Loucy (cell line): ENCODE measurements at regions not wholly inside any gene's neighbourhood (a gene's known extent, or its start where the extent isn't known, plus 50 kb on each side); places are given as distances from the start of the nearest gene placed in this dataset.

ENCODE experiments used
- H2AFZ ChIP-seq: fragments of 200-600 bp; sonication (generic); 2 replicates; pipeline ENCODE4 v1.6.0; 2016; ENCODE audit warnings: antibody characterized with exemption, mild to moderate bottlenecking, low read length, moderate library complexity
- H3F3A ChIP-seq: fragments of 200-600 bp; 2 replicates; pipeline ENCODE4 v1.6.0; 2016; ENCODE audit warnings: antibody characterized with exemption, low read depth, mild to moderate bottlenecking
- H3K27me3 ChIP-seq: fragments of 200-600 bp; sonication (generic); 2 replicates; pipeline ENCODE4 v1.6.1; 2014; ENCODE audit warnings: low read length, mild to moderate bottlenecking; ENCODE audit not compliant: insufficient read depth, poor library complexity, severe bottlenecking
- H3K36me3 ChIP-seq: fragments of 200-600 bp; sonication (generic); 2 replicates; pipeline ENCODE4 v1.6.1; 2016; ENCODE audit warnings: low read length; ENCODE audit not compliant: insufficient read depth
- H3K4me1 ChIP-seq: fragments of 200-600 bp; sonication (generic); 2 replicates; pipeline ENCODE4 v1.5.1; 2014; ENCODE audit warnings: low read length, mild to moderate bottlenecking; ENCODE audit not compliant: insufficient read depth, poor library complexity, severe bottlenecking
- H3K4me2 ChIP-seq: fragments of 200-600 bp; sonication (generic); 2 replicates; pipeline ENCODE4 v1.6.0; 2014; ENCODE audit warnings: antibody characterized with exemption, low read length, low read depth, mild to moderate bottlenecking; ENCODE audit not compliant: poor library complexity, severe bottlenecking
- H3K4me3 ChIP-seq: fragments of 200-600 bp; sonication (generic); 2 replicates; pipeline ENCODE4 v1.5.1; 2014; ENCODE audit warnings: low read length, mild to moderate bottlenecking, mixed read lengths; ENCODE audit not compliant: poor library complexity, severe bottlenecking
- H3K79me2 ChIP-seq: fragments of 200-600 bp; sonication (generic); 2 replicates; pipeline ENCODE4 v1.6.1; 2014; ENCODE audit warnings: low read length; ENCODE audit not compliant: insufficient read depth
- H3K9ac ChIP-seq: fragments of 200-600 bp; sonication (generic); 2 replicates; pipeline ENCODE4 v1.6.0; 2014; ENCODE audit warnings: mild to moderate bottlenecking, low read depth, low read length, moderate library complexity; ENCODE audit not compliant: poor library complexity, severe bottlenecking
- H3K9me2 ChIP-seq: fragments of 200-600 bp; sonication (generic); replicated peaks from 2 replicates; pipeline ENCODE4 v1.6.1; 2016; ENCODE audit warnings: low read depth, low read length, mixed read lengths
- H3K9me3 ChIP-seq: fragments of 200-600 bp; sonication (generic); 2 replicates; pipeline ENCODE4 v1.6.1; 2014; ENCODE audit warnings: mild to moderate bottlenecking, antibody characterized with exemption, low read length, low read depth; ENCODE audit not compliant: insufficient read depth
- H4K20me1 ChIP-seq: fragments of 200-600 bp; sonication (generic); 2 replicates; pipeline ENCODE4 v1.6.0; 2014; ENCODE audit warnings: antibody characterized with exemption, low read length, mild to moderate bottlenecking; ENCODE audit not compliant: insufficient read depth, poor library complexity, severe bottlenecking
- CTCF ChIP-seq: fragments of 200-600 bp; sonication (generic); conservative IDR thresholded peaks from 2 replicates; pipeline ENCODE4 v1.5.1; 2014; ENCODE audit warnings: mild to moderate bottlenecking, antibody characterized with exemption, low read length
- EZH2phosphoT487 ChIP-seq: fragments of 200-600 bp; IDR thresholded peaks from 2 replicates; pipeline ENCODE4 v1.6.1; 2018; ENCODE audit warnings: antibody characterized with exemption, mild to moderate bottlenecking, moderate library complexity, borderline replicate concordance

GRCh38 chr14:45716572-45716971 is 463.6 kb upstream of the MIS18BP1 start:
- peak; percentile 44 for TF ChIP-seq CTCF
- no peak for TF ChIP-seq EZH2phosphoT487
- Histone ChIP-seq H3F3A (no peaks in the 10 kb centered on the region), H3K9me2 (no peaks in the 10 kb centered on the region), H2AFZ (no peak overlapping the region), H3K79me2 (no peaks in the 10 kb centered on the region), H3K4me3 (no peak overlapping the region), H3K27me3 (no peaks in the 10 kb centered on the region), H3K36me3 (no peaks in the 10 kb centered on the region), H3K9me3 (no peaks in the 10 kb centered on the region), H3K9ac (no peak overlapping the region), H3K4me1 (no peaks in the 10 kb centered on the region), H3K4me2 (no peak overlapping the region), H4K20me1 (no peaks in the 10 kb centered on the region)

- H3F3A ChIP-seq, result no peaks in the 10 kb centered on the region
- no peak overlapping the region for H3K4me2 ChIP-seq
- no peak overlapping the region for H2AFZ ChIP-seq
- no peaks in the 10 kb centered on the region for H3K9me2 ChIP-seq
- H3K9ac ChIP-seq, result no peak overlapping the region
- no peaks in the 10 kb centered on the region for H3K27me3 ChIP-seq
- no peaks in the 10 kb centered on the region for H3K36me3 ChIP-seq
- H3K9me3 ChIP-seq, result no peaks in the 10 kb centered on the region
- TF ChIP-seq EZH2phosphoT487, result no peak
- TF ChIP-seq CTCF, result no peak
- no peak overlapping the region for H3K4me3 ChIP-seq
- no peaks in the 10 kb centered on the region for H4K20me1 ChIP-seq
- H3K79me2 ChIP-seq, result no peaks in the 10 kb centered on the region
- no peaks in the 10 kb centered on the region for H3K4me1 ChIP-seq
Measured at GRCh38 chr14:45715946-45716345, 462.9 kb upstream of the MIS18BP1 start.

- no peaks in the 10 kb centered on the region for H3K4me1 ChIP-seq
- H3F3A ChIP-seq, result no peaks in the 10 kb centered on the region
- H3K4me2 ChIP-seq, result no peak overlapping the region
- no peaks in the 10 kb centered on the region for H4K20me1 ChIP-seq
- H3K4me3 ChIP-seq, result no peak overlapping the region
- H2AFZ ChIP-seq, result no peak overlapping the region
- no peaks in the 10 kb centered on the region for H3K9me2 ChIP-seq
- no peaks in the 10 kb centered on the region for H3K79me2 ChIP-seq
- no peaks in the 10 kb centered on the region for H3K36me3 ChIP-seq
- no peak for TF ChIP-seq CTCF
- no peak for TF ChIP-seq EZH2phosphoT487
- no peaks in the 10 kb centered on the region for H3K9me3 ChIP-seq
- H3K9ac ChIP-seq, result no peak overlapping the region
- no peaks in the 10 kb centered on the region for H3K27me3 ChIP-seq
Measured at GRCh38 chr14:45709541-45709940, 456.5 kb upstream of the MIS18BP1 start.
